GM21717 (cell line): ENCODE measurements at regions not wholly inside any gene's neighbourhood (a gene's known extent, or its start where the extent isn't known, plus 50 kb on each side); places are given as distances from the start of the nearest gene placed in this dataset.

Experiments used
- ATAC-seq: cut with Tn5 transposase; IDR thresholded peaks from one replicate; pipeline ENCODE4 v1.9.1; 2021; ENCODE audit warnings: mild to moderate bottlenecking, moderate library complexity; ENCODE audit not compliant: unreplicated experiment

DNA sequence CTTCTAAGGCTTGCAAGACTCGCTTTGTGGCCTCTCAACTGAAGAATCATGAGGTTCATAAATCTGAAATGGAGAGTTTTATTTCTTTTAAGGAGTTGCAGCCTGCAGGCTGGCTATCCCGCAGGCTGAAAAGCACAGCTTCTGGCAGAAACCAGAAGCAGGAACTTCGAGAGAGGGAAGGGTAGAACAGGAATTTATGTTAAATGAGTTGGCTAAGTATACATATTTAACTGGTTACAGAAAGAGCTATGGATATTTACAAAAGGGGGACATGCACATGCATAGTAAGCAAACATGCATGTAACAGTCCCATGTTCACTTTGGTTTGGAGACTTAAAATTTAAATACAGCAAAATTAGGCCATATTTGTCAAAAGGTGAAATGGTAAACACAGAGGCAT is 787.0 kb downstream of the TFAP2A start:
- ATAC-seq, result no peak

DNA sequence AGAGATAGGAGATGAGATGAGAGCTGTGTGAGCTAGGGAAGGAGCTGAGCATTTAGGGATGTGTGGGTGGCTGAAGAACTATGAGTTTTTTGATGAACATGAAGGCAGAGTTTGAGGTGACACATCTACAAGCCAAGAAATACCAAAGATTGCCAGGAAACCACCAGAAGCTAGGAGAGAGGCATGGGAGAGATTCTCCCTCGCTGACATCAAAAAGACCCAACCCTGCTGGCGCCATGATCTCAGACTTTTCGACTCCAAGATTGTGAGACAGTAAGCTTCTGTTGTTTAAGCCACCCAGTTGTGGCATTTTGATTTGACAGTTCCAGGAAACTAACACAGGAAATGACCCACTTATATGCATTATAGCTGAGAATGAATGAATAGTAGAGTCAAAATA is 790.9 kb downstream of the TFAP2A start:
- no peak for ATAC-seq

DNA sequence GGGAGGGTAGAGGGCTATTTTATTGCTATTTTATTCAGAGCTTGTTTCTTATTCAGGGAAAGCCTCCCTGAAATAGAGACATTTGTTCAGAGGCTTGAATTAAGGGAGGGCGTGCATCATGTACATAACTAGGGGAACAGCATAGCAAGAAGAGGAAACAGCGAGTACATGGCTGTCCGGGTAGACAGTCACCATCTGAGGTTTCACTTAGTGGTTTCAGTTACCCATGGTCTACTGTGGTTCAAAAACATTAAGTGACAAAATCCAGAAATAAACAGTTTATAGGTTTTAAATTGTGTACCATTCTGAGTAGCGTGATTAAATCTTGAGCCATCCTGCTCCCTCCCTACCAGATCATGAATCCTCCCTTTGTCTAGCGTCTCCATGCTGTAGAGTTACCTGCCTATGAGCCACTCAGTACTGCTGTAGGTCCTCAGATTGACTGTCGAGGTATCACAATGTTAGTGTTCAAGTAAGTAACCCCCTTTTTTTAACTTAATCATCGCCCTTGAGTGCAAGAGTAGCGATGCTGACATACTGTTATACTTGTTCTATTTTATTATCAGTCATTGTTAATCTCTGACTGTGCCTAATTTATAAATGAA is 791.5 kb downstream of the TFAP2A start:
- no peak for ATAC-seq

DNA sequence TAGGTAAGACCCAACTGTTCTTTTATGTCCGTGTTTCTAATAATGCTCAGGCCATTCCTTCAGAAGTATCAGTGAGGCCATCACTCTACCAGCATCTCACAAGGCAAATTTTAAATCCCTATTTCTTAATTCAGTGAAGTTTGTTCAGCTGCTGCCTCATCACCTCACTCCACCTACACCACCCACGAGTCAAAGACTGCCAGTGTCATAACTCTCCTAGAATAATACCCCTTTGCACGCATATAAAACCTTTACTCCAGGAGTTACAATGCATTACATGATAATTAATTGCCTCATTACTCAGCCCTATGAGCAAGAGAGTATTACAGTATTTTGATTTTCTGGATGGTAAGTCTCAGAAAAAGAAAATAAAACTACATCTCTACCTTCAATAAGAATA is 793.6 kb downstream of the TFAP2A start:
- no peak for ATAC-seq

DNA sequence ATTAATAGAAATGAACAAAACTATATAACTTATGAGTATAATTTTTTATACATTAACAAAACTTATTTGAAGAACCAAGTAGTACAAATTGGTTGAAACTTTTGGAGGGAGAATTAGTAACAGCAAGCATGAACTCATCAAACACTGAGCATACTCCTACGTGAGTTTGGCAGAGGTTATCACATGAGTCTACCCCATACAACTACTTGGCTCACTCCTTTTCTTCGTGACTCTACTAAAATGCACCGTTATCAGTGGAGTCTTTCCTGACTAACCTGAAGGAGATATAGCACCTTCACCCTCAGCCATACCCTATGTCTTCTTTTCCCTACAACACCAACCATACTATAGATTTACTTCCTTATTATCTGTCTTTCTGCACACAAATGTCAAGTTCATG is 794.2 kb downstream of the TFAP2A start:
- ATAC-seq, result no peak

DNA sequence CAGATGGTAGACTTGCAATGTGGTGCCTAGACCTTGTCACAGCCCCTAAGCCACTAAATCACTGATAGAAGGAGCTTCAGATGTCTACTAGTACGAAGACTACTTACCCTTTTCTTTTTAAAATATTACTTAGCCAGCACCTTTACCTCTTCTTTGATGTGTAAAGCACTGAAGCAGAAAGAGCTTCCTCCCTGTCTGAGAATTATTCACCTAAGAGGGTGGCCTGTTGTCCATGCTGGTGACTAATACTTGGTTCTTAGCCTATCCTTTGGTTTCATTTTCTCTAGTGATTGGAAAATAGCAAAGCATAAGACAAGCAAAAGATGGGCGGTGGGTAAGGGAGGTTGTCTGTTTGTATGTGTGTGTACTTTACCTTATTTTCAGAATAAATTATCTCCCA is 794.6 kb downstream of the TFAP2A start:
- no peak for ATAC-seq

DNA sequence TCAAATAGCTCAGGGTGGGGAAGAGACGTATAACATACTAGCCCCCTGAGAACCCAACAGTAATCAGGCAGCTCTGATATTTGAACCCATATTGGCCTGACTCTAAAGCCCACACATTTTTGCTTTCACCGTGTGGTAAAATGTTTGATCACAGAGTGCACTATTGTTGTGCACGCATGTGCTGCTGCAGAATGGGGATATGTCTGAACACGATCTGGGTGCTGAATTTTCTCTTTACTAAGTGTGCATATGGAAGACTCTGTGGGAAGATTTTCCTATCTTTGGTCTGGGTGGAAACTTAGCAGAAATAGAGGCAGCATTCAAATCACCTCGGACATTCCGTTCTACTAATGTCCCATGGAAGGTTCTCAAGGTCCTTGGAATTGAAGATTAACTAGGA is 800.1 kb downstream of the TFAP2A start:
- no peak for ATAC-seq

DNA sequence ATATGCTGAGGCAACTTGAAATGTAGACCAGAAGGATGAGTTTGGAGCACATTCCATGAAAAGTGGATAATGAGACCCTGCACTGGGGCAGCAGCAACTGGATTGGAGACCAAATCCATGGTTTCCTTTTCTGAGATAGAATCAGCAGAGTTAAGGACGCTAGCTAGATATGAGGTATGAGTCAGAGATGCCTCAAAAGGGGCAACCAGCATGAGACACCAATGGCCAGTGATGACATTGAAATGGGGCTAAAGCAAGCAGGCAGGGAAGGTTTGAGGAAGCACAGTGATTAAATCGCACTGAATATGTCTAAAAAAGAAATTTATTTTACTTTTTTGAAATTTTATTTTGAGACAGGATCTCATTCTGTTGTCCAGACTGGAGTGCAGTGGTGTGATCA is 802.4 kb downstream of the TFAP2A start:
- no peak for ATAC-seq

DNA sequence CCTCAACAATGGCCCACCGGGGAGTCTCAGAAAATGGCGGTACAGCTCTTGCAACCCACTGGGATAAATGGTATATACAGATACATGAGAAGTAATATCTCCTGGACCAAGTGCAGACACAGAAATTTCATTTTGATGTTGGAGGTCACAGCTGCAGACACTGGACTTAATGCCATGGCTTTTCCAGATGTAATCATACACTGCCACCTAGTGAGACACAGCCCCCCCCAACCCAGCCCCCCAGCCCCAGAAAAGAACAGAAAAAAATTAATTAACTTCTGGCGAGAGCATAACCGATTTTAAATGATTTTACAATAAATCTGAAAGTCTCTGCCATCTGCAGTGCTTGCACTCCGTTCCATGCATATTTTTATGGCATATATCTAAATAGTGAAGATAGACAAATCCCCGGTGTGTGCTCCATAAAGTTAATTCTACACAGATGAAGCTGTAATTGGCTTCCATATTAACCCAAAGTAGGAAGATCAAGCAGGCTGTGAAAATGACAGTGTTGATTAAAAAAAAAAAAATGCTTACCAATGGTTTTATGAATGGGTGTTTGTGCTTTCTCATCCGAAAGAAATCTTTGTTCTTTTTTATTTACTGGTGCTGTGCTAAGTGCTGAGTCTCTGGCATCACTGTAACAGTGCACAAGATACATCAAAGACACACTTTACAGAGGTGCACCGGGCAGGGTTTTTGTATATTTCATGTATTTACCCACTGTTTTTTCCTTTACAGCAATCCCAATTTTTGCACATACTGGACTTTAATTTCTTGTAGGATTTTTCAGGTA is 804.1 kb downstream of the TFAP2A start:
- no peak for ATAC-seq

DNA sequence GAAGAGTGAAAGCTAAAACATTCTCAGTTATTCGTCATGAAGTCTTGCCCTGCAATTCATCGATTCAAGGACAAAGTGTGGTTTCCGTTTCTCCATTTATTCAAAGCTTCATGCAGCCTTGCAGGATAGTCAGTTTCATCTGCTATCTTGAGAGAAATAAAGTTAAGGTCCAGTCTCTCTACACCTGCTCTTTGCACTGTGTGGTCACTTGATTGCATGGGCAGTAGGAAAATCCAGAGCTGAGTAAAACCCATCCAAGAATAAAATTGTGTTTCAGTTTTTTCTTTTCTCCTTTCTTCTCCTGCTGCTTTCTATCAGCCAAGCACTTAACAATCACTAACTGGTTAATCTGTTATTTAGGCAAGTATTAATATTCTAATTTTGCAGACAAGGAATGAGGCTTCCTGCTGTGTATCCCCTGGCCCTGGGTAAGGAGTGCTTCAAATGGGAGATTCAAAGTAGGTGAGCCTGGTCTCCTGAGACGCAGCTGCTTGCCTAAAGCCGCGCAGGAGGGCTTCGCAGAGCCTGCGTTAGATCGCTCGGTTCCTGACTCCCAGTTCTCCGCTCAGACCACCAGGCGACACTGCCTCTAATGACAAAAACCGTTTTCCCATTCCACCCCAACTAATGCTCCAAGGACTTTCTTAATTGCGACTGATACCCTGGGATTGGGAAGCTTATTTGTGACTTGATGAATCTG is 808.3 kb downstream of the TFAP2A start:
- ATAC-seq, result no peak

DNA sequence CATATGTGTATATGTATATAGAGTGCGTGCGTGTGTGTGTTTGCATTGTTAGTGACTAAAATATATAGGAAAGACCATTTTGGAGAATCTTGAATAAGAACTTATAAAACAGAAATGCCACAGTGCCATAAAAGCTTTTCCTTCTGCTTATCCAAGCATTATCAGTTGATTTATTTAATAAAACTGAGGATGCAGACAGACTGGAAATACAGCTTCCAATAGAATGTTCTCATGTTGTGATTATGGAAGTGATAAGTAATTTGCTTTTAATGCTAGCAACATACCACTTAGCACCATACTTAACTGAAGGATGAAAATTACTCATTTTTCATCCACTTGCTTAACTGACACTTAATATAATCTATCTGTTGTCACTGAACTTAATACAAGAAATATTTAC is 820.1 kb downstream of the TFAP2A start:
- no peak for ATAC-seq

DNA sequence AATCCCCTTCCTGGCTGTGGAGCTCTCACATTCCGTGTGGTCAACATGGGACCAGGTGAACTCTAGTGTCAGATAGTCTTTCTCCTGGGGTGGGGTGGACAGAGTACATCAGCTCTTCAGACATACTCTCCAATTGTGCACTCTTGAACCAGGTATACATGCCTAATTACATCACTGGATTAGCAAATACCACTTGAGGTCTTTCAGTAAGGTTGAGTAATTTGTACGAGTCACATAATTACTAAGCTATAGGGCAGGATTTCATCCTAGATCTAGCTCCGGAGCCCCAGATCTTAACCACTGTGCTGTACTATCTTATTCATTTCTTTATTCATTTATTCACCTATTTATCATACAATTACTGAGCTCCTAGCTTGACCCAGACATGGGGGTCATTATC is 821.3 kb downstream of the TFAP2A start:
- no peak for ATAC-seq

DNA sequence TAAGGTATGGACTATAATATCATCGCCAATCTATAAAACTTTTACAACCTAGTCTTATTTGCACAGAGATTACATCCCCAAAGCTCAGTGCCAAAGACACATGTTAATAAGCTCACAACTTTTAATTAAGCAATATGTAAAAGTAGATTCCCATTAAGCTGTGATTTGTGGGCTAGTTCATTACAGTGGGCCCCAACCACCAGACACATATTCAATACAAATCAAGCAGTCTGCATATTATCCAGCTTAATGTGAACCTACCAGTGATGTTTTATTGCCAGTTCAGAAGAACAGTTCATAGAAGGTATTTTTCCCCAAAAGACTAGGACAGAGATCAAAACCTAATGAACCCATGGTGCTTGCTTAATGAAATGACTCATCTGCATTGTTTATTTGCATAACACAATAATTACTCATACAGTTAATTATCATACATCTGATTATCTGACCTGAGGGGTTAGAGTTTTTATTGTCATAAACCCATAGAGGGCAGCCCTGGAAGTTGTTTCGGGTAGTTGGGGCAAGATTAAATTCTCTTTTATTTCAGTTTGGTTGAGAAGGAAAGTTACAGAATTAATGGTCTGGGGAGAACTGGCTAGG is 831.0 kb downstream of the TFAP2A start:
- ATAC-seq, result no peak

DNA sequence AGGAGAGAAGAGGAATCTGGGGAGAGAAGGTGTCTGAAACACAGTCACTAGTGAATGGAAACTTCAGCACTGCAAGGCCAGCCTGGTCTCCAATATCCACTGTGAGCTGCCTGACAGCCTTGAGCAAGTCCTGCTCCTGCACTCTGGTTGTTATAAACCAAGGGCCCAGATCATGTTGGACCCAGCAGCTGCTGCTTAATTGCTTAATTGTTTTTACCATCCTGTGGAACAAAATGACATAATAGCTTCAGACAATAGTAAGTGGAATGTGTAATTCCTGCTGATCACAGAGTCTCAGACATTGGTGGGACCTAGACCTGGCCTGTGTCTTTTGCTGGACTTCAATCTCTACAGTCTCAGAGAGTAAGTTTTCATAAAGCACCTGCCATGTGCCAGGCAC is 833.7 kb downstream of the TFAP2A start:
- no peak for ATAC-seq

DNA sequence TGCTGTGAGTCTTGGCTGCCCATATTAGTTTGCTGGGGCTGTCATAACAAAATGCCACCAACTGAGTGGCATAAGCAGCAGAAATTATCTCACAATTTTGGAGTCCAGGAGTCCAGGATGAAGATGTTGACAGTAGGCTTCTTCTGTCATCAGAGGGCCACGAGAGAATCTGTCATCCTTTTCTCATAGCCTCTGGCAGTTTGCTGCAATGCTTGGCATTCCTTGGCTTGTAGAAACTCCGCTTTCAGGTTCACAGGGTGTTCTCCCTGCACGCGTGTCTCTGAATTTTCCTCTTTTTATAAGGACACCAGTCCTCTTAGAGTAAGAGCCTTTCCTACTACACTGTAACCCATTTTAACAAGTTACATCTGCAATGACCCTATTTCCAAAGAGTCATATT is 838.4 kb downstream of the TFAP2A start:
- ATAC-seq, result no peak

DNA sequence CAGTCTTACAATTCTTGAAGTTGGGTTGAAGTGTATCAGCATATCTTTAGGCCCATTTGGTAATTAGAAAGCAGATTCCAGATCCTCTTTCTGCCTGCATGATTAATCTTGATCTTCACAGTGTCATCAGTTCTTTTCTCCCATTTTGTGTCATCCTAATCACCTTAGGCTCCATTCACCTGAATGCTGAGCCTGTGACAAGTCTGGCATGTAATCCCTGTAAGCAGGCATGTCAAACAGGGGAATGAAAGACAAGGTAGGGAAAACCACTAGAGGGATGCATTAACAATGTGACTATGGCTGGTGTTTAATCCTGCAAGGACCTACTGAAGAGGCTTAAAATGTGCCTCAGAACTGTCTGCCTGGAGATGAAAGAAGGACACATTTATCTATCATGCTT is 848.8 kb downstream of the TFAP2A start:
- no peak for ATAC-seq

DNA sequence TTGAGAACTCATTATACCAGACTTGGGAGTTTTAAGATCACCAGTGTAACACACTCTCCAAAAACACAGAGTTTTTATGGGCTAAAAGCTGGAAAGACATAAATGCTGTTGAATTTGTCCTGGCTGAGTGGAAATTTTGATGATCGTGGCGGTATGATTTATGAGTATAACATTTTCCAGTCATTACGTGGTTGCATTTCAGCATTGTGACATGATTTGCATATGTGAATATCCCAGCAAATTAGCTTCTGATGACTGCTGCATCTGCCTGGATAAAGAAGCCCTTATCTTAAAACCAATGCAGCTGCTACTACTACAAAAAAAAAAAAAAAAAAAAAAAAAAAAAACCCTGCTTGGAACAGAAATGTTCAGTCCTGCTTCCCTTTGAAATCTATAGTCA is 850.9 kb downstream of the TFAP2A start:
- no peak for ATAC-seq

DNA sequence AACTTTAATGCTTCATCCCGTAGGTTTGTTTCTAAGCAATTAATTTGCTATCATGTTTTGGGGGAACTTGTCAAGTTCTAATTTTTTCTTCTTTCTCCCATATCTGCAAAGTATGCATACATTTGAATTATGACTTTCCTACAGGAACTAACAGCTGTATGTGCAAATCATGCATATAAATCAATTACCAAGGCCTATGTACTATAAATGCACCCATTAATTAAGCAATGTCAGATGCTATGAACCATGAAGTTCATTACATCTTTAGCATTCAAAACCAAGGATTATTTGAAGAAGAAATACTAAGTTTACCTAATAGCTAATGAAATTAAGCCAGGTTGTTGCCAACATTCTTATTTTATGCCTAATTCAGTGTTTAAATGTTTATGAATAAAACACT is 851.3 kb downstream of the TFAP2A start:
- ATAC-seq, result no peak

DNA sequence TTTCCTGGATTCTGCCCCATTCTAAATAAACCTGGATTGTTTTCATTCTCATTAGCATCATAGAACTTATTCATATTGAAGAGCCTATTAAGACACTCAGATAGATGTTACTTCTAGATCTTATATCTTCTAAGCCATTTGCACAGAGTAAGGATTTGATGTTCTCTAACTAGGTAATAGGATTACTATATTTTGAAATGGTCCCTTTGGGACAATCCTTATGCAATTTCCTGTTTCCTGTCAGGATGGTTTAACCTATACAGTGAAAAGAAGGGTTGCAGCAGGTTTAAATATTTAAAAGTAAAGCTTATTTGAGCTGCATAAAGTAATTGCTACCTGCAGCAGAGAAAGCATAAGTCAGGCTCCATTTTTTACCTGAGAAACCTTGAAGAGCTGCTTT is 860.1 kb downstream of the TFAP2A start:
- no peak for ATAC-seq

DNA sequence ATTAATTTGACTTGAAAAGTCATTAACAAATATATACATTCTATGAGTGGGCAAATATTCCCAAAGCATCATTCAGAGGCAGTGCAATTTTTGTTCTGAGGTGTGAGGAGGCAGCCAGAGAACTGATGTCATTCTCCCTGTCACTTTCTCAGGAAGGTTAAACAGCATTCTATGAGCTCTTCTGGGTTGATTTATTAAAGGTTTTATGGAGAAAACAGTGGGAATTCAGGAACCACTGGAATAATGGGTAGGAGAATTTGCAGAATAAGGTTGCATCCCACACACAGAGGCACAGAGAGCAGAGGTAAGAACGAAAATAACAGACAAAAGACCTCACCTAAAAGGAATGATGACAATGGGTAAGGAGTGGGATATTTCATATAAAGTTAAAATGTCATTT is 860.6 kb downstream of the TFAP2A start:
- ATAC-seq, result no peak

DNA sequence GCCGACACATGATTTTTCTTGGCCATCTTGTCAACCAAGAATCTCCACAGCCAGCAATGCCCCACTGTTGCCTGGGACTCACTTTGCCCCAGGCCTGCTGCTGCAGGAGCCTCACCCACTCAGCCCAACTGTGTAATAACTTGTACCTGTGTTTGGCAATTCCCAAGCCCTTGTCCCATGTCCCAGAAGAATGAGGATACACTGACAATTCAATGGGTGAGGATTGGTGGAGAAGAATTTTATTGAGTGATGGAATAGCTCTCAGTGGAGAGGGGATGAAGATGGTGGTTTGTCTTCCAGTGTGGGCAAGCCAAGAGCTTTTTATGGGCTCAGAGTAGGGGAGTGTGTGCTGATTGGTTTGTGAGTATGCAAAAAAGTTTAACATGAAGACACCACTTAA is 861.9 kb downstream of the TFAP2A start:
- no peak for ATAC-seq

DNA sequence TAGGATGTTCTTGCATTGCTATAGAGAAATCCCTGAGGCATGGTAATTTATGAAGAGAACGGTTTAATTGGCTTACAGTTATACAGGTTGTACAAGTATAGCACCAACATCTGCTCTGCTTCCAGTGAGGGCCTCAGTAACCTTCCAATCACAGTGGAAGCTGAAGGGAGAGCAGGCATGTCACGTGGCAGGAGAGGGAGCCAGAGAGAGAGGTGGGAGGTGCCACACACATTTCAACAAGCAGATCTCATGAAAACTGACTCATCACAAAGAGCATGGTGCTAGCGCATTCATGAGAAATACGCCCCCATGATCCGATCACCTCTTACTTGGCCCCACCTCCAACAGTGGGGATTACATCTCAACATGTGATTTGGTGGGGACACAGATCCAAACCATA is 871.2 kb downstream of the TFAP2A start:
- no peak for ATAC-seq
